ENCODE measurements at regions not wholly inside any gene's neighbourhood (a gene's known extent, or its start where the extent isn't known, plus 50 kb on each side); places are given as distances from the start of the nearest gene placed in this dataset.
"Not testable (repeated sequence)": the region's sequence is repeated elsewhere in the genome, so short reads cannot be mapped to it uniquely, and the experiment has no call there.

DNA sequence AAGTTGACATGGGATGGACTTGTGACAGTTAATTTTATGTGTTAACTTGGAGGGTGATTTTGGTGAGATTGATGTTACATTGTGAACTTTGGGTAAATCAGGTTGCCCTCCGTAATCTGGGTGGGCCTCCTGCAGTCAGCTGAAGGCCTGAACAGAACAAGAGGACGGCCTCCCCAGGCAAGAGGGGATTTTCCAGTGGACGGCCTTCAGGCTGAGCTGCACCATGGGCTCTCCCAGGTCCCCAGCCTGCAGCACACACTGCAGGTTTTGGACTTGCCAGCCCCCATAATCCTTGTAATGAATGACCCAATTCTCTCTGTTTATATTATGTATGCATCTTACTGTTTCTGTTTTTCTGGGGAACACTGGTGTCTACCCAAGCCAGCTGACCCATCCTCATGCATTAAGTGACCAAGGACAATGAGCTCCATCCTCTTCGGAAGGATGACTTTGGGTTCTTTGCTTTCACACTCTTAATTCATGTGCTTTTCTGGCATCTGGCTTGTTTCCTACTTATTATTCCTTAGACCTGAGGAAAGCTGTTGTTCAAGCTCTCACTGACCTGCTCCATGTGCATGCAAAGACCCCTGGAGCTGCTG, 64.2 kb downstream of the DACT2 start:
- no peak for DNase-seq (ENCODE audit: extremely low read depth, low read depth)

- no peak for DNase-seq (ENCODE audit: extremely low read depth, low read depth)
Observed at GRCh38 chr6:168252267-168252666, 67.3 kb downstream of the DACT2 start.

GRCh38 chr6:168250250-168250649, 69.3 kb downstream of the DACT2 start:
- DNase-seq (ENCODE audit: extremely low read depth, low read depth): no peak

- no peak for DNase-seq (ENCODE audit: extremely low read depth, low read depth)
Observed at GRCh38 chr6:168249746-168250145, 69.8 kb downstream of the DACT2 start.

DNA sequence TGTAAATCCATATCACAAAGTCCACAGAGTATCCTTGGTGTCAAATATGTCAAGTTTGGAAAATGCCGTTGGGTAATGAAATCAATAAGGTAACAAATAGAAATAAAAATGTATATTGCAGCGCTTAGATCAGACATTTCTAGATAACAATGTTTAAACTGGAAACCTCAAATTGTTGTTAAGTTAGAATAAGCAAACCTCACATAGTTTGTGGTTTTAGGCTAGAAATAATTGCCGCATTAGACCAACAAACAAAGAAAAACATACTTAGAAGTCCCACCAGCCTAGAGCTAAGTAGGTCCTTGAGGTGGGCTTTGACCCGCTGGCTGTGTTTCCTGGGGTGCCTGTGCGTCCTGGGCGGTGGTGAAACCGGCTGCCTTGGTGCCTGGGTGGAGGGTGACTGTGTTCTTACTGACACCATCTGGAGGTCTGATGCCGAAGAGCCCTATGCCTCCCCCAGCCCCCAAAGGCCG, 71.4 kb downstream of the DACT2 start:
- DNase-seq (ENCODE audit: extremely low read depth, low read depth): no peak

GRCh38 chr6:168247443-168248147, 72.0 kb downstream of the DACT2 start:
- peak; percentile 2 for DNase-seq (ENCODE audit: extremely low read depth, low read depth)

GRCh38 chr6:168244961-168245551, 74.5 kb downstream of the DACT2 start:
- no peak for DNase-seq (ENCODE audit: extremely low read depth, low read depth)

GRCh38 chr6:168243812-168244376, 75.7 kb downstream of the DACT2 start:
- no peak for DNase-seq (ENCODE audit: extremely low read depth, low read depth)

GRCh38 chr6:168242940-168243225, 76.7 kb downstream of the DACT2 start:
- DNase-seq (ENCODE audit: extremely low read depth, low read depth): no peak

DNA sequence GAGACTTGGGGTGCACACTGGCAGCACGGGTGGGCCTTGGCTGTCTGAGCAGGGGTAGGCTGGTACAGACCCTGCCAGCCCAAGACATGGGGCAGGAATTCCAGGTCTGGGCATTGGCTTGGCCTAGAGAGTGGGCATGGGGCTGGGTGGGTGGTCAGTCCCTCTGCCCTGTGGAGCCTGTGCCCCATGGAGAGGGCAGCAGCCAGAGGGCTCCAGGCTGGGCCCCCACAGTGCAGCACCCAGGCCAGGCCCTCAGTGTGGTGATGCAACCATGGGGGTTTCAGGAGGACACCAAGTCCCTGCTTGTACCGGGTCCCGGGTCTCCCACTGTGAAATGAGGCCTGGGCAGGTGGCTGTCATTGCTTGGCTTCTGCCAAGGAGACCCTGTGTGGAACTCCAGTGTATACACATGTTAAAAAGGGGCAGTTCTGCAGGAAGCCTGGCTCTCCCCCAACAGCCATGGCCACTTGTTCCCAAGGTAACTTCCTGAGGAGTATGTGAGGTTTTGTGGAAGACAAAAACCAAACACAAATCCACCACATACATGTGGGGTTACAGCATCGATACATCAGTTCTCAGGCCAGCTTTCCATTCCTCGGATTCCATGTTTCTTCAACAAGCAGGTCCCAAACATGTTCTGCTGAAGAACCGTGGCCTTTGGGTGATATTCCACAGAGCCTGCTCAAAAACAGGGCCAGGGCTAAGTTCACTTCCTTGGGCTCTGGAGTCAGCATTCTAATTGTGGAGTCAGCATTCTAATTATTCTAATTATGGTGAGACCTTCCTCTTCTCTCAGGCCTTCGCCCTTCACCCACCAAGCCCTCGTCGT, 77.3 kb downstream of the DACT2 start:
- no peak for DNase-seq (ENCODE audit: extremely low read depth, low read depth)

DNA sequence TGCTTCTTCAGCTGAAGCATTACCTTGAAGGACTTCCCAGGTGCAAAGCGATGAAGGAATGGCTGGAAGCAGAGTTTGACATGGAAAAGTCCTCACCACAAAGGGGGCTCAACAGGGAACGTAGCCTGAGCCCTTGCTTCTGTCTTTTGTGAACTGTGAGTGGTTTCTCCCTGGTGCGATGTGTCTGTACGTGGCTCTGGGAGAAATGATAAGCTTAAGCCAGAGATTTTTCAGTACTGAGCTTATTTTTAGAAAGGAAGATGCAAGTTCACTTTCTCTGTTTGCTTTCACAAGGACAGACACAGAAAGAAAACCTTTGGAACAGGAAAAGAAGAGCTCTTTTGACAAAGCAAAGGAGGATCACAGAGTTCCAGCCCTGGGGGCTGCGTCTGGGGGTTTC, 79.4 kb downstream of the DACT2 start:
- no peak for DNase-seq (ENCODE audit: extremely low read depth, low read depth)

GRCh38 chr6:168239044-168239773, 80.4 kb downstream of the DACT2 start:
- DNase-seq (ENCODE audit: extremely low read depth, low read depth): no peak

DNA sequence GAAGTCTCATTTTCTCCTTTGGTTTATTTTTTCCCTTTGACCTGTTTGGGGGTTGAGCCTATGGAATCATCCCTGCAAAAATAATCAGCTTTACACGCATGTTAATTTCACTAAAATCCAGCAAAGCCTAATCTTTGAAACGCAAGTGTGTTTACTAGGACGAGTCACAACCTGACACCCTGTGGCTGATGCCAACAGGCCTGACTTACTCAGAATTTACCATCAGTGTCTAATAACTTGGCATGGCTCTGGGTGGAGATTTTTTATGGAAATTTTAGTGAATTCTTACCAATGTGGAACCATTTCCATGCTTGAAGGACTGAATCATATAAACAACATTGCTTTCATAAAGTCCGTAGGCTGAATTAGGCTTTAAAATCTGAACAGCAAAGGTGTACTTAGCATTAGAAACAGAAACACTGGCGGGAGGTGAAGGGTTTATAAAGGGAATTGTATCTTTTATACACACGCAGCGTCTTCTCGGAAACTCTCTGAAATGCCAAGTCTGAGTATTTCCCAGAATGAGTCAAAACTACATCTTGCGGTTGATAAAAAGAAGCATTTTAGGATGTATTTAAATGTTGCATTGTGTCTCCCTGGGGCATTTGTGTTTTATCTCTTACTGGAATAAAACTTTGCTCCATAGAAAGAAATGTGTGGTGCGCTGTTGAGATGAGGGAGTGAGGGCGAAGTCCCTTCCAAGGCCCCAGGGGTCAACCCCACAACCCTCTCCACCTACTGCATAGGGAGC, 81.2 kb downstream of the DACT2 start:
- DNase-seq (ENCODE audit: extremely low read depth, low read depth): no peak

- DNase-seq (ENCODE audit: extremely low read depth, low read depth): not testable (repeated sequence)
Observed at GRCh38 chr6:168233875-168234213, 85.7 kb downstream of the DACT2 start.

- no peak for DNase-seq (ENCODE audit: extremely low read depth, low read depth)
Observed at GRCh38 chr6:168232989-168233874, 86.3 kb downstream of the DACT2 start.

DNA sequence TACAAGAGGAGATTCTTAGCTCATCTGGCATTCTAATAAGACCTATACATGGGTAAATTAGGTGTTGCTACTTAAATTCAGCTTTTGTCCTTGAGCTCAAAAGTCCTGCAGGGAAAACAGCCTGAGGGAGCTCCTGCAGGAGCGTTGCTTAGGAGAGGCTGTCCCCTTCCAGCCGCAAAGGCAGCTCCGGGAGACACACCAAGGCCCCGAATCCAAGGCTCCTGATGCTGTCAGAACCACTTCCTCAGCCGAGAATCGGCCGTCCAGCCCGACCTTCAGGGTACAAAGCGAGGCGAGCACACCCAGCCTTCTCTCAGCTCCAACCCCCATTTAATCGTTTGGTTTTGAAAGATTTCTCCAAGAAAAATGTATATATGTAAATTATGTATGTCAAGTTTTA, 87.0 kb downstream of the DACT2 start:
- DNase-seq (ENCODE audit: extremely low read depth, low read depth): no peak

- DNase-seq (ENCODE audit: extremely low read depth, low read depth): no peak
Observed at GRCh38 chr6:168232062-168232461, 87.5 kb downstream of the DACT2 start.

- no peak for DNase-seq (ENCODE audit: extremely low read depth, low read depth)
Observed at GRCh38 chr6:168231393-168231957, 88.1 kb downstream of the DACT2 start.

GRCh38 chr6:168229368-168229752, 90.2 kb downstream of the DACT2 start:
- DNase-seq (ENCODE audit: extremely low read depth, low read depth): no peak

Measured in NCI-H460 (cell line).